ENCODE measurements at regions not wholly inside any gene's neighbourhood (a gene's known extent, or its start where the extent isn't known, plus 50 kb on each side); places are given as distances from the start of the nearest gene placed in this dataset.

DNA sequence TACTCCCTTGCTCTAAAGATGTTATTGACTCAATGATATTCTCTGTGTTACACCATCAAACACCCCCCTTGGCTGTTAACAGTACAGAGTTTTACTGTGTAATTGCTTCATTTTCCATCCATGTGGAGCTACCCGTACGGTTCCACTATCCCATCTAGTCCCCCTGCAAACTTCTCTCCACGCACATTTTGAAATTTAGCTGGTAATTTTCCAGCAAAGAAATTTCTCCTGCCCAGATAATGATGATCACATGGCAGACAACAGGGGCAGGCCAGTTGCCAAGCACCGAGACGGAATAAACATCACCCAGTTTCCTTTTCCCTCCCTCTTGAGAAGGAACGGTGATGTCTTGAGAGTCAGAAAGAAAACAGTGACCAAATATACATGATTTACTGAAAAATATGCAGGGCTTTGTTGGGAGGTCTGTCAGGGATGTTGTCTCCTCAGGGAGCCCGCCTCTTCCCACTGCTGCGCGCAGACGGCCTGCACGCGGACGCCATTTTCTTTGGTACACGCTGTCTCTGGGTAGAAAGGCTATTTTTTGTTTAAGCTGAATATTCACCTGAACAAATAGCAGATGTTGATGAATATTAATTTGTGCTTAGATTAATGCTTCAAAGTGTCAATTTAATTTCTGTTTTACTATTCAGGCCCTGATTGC, 109.9 kb downstream of the OLFM4 start:
- H3K27ac ChIP-seq = no peak overlapping the region
- 41 to 47% (median 45%) methylated on average over 14 of the region's 14 CpGs for WGBS, 3 donors
- H3K27me3 ChIP-seq (ENCODE audit: insufficient read depth in 3 of 3, low read length in 2 of 3) = no peaks in the 10 kb centered on the region
- ATAC-seq (peak; percentile 51 to 79 (median 75)), DNase-seq (peak; percentile 59 to 79)
- intact Hi-C loops (cut with DNase I) = no loop called here
- H3K9me3 ChIP-seq = no peaks in the 10 kb centered on the region
- H3K36me3 ChIP-seq (ENCODE audit: insufficient read depth in 1 of 2, low read depth in 1 of 2) = no peaks in the 10 kb centered on the region
- H3K4me1 ChIP-seq = no peaks in the 10 kb centered on the region
- TF ChIP-seq CTCF (IDR thresholded peaks at IDR 0.05) = no peak
- no peak overlapping the region for H3K4me3 ChIP-seq

DNA sequence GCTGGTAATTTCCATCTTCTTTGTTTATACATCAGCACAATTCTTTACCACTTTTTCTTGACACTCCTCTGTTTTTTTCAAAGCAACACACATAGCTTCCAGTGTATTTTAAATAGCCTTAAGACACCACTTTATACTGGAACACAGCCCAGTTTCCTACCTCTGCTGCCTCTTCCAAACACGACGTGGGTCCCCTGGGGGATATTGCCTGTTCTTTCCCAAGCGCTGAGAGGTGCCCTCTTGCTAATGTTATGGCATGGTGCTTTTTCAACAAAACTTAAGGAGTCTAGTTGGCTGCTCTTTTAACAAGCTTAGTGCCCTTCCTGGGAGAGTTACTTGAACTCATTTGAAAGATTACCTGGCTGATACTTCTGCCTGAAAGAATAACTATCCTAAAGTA, 112.7 kb downstream of the OLFM4 start:
- H3K4me1 ChIP-seq = no peaks in the 10 kb centered on the region
- no peaks in the 10 kb centered on the region for H3K27me3 ChIP-seq (ENCODE audit: insufficient read depth in 3 of 3, low read length in 2 of 3)
- ATAC-seq = no peak
- no peaks in the 10 kb centered on the region for H3K9me3 ChIP-seq
- no peak overlapping the region for H3K4me3 ChIP-seq
- intact Hi-C loops (cut with DNase I) = no loop called here
- DNase-seq = no peak
- TF ChIP-seq CTCF (IDR thresholded peaks at IDR 0.05) = no peak
- H3K27ac ChIP-seq = no peak overlapping the region
- no peaks in the 10 kb centered on the region for H3K36me3 ChIP-seq (ENCODE audit: insufficient read depth in 1 of 2, low read depth in 1 of 2)
- 53 to 59% (median 56%) methylated on average over 3 of the region's 3 CpGs for WGBS, 3 donors

- intact Hi-C loops (cut with DNase I) = no loop called here
- ATAC-seq = no peak
- H3K4me1 ChIP-seq = no peaks in the 10 kb centered on the region
- 69 to 72% (median 71%) methylated on average over 5 of the region's 5 CpGs for WGBS, 3 donors
- no peak overlapping the region for H3K4me3 ChIP-seq
- no peak overlapping the region for H3K27ac ChIP-seq
- no peaks in the 10 kb centered on the region for H3K27me3 ChIP-seq (ENCODE audit: insufficient read depth in 3 of 3, low read length in 2 of 3)
- no peak for TF ChIP-seq CTCF (IDR thresholded peaks at IDR 0.05)
- no peaks in the 10 kb centered on the region for H3K36me3 ChIP-seq (ENCODE audit: insufficient read depth in 1 of 2, low read depth in 1 of 2)
- no peaks in the 10 kb centered on the region for H3K9me3 ChIP-seq
- DNase-seq = no peak
Measured at GRCh38 chr13:53142306-53142705, 113.7 kb downstream of the OLFM4 start.

- no peak overlapping the region for H3K27ac ChIP-seq
- no peak overlapping the region for H3K4me3 ChIP-seq
- intact Hi-C loops (cut with DNase I) = no loop called here
- no peaks in the 10 kb centered on the region for H3K27me3 ChIP-seq (ENCODE audit: insufficient read depth in 3 of 3, low read length in 2 of 3)
- no peak for TF ChIP-seq CTCF (IDR thresholded peaks at IDR 0.05)
- H3K36me3 ChIP-seq (ENCODE audit: insufficient read depth in 1 of 2, low read depth in 1 of 2) = no peaks in the 10 kb centered on the region
- H3K9me3 ChIP-seq = no peaks in the 10 kb centered on the region
- 66 to 77% (median 74%) methylated on average over 6 of the region's 6 CpGs for whole genome bisulfite sequencing, 3 donors
- DNase-seq (no peak), ATAC-seq (no peak)
- H3K4me1 ChIP-seq = no peaks in the 10 kb centered on the region
Measured at GRCh38 chr13:53143757-53144339, 115.2 kb downstream of the OLFM4 start.

DNA sequence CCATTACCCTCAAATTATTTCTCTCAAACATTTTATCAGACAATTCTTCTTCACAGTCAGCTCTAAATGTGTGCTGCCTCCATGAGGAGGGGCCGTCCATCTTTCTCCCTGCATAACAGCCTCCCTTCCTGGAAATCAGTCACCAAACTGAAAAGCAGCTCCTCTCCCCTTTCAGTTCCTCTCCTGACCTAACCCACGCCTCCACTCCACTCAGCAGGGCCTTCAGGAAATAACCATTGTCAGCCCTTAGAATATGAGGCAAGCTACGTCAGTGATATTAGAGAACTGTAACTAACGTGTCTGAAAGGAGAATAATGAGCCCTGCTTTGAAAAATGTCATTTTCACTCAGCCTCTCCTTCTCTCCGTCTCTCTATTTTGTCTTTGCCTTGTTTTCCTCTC, 116.2 kb downstream of the OLFM4 start:
- Histone ChIP-seq H3K4me1 (no peaks in the 10 kb centered on the region), H3K27me3 (ENCODE audit: insufficient read depth in 3 of 3, low read length in 2 of 3) (no peaks in the 10 kb centered on the region), H3K27ac (no peak overlapping the region), H3K36me3 (ENCODE audit: insufficient read depth in 1 of 2, low read depth in 1 of 2) (no peaks in the 10 kb centered on the region), H3K9me3 (no peaks in the 10 kb centered on the region), H3K4me3 (no peak overlapping the region)
- no peak for TF ChIP-seq CTCF (IDR thresholded peaks at IDR 0.05)
- no peak for ATAC-seq
- WGBS, 3 donors = 33 to 39% (median 35%) methylated on average over 5 of the region's 5 CpGs
- intact Hi-C loops (cut with DNase I) = no loop called here
- no peak for DNase-seq

All from psoas muscle (tissue), 7 donors.